ENCODE measurements at regions not wholly inside any gene's neighbourhood (a gene's known extent, or its start where the extent isn't known, plus 50 kb on each side); places are given as distances from the start of the nearest gene placed in this dataset.

DNA sequence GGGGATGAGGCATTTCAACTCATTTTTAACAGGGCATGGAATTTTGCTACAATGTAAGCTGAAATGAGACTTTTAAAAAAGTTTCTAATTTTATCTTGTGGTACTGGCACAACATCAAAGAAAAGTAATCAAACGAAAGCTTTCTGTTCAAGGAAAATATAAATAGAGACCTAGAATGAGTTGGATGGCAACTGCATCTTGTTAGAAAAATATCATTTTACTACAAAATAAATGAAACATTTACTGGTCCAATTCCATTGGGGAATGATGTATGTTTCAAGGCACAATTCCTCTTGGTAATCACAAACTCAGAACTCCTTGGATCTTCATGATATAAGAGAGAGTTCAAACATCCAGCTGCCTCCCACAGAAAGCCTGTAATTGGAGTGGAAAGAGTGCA lies 102.8 kb downstream of the HMHB1 start:
- H4K20me1 ChIP-seq (ENCODE audit: insufficient read depth): no peaks in the 10 kb centered on the region
- H3K27me3 ChIP-seq (ENCODE audit: insufficient read depth, low read depth, low read length): no peaks in the 10 kb centered on the region
- no peak overlapping the region for H3K4me2 ChIP-seq (ENCODE audit: low read length)
- TF ChIP-seq TAF1 (IDR thresholded peaks at IDR 0.05; ENCODE audit: low read depth): no peak
- TF ChIP-seq, protein P1, sequence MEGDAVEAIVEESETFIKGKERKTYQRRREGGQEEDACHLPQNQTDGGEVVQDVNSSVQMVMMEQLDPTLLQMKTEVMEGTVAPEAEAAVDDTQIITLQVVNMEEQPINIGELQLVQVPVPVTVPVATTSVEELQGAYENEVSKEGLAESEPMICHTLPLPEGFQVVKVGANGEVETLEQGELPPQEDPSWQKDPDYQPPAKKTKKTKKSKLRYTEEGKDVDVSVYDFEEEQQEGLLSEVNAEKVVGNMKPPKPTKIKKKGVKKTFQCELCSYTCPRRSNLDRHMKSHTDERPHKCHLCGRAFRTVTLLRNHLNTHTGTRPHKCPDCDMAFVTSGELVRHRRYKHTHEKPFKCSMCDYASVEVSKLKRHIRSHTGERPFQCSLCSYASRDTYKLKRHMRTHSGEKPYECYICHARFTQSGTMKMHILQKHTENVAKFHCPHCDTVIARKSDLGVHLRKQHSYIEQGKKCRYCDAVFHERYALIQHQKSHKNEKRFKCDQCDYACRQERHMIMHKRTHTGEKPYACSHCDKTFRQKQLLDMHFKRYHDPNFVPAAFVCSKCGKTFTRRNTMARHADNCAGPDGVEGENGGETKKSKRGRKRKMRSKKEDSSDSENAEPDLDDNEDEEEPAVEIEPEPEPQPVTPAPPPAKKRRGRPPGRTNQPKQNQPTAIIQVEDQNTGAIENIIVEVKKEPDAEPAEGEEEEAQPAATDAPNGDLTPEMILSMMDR (IDR thresholded peaks at IDR 0.05; ENCODE audit: poor library complexity, severe bottlenecking): no peak
- TF ChIP-seq EP300 (conservative IDR thresholded peaks at IDR 0.05; ENCODE audit: poor library complexity, severe bottlenecking): no peak
- no peak for TF ChIP-seq EZH2 (IDR thresholded peaks at IDR 0.05; ENCODE audit: borderline replicate concordance, insufficient read depth, low read length, poor library complexity, severe bottlenecking)
- no peak for TF ChIP-seq POLR2AphosphoS5 (IDR thresholded peaks at IDR 0.05)
- TF ChIP-seq, protein P2, sequence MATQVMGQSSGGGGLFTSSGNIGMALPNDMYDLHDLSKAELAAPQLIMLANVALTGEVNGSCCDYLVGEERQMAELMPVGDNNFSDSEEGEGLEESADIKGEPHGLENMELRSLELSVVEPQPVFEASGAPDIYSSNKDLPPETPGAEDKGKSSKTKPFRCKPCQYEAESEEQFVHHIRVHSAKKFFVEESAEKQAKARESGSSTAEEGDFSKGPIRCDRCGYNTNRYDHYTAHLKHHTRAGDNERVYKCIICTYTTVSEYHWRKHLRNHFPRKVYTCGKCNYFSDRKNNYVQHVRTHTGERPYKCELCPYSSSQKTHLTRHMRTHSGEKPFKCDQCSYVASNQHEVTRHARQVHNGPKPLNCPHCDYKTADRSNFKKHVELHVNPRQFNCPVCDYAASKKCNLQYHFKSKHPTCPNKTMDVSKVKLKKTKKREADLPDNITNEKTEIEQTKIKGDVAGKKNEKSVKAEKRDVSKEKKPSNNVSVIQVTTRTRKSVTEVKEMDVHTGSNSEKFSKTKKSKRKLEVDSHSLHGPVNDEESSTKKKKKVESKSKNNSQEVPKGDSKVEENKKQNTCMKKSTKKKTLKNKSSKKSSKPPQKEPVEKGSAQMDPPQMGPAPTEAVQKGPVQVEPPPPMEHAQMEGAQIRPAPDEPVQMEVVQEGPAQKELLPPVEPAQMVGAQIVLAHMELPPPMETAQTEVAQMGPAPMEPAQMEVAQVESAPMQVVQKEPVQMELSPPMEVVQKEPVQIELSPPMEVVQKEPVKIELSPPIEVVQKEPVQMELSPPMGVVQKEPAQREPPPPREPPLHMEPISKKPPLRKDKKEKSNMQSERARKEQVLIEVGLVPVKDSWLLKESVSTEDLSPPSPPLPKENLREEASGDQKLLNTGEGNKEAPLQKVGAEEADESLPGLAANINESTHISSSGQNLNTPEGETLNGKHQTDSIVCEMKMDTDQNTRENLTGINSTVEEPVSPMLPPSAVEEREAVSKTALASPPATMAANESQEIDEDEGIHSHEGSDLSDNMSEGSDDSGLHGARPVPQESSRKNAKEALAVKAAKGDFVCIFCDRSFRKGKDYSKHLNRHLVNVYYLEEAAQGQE (IDR thresholded peaks at IDR 0.05; ENCODE audit: borderline replicate concordance): no peak
- no peak for TF ChIP-seq MXI1 (conservative IDR thresholded peaks at IDR 0.05; ENCODE audit: poor library complexity, severe bottlenecking)
- no peak for TF ChIP-seq SMC3 (conservative IDR thresholded peaks at IDR 0.05; ENCODE audit: poor library complexity)
- no peak overlapping the region for H2AFZ ChIP-seq (ENCODE audit: low read depth, low read length)
- H3K36me3 ChIP-seq (ENCODE audit: insufficient read depth, low read length): no peaks in the 10 kb centered on the region
- H3K9ac ChIP-seq (ENCODE audit: low read length): no peak overlapping the region
- H3F3A ChIP-seq (ENCODE audit: insufficient read depth, low read length, poor library complexity, severe bottlenecking): no peaks in the 10 kb centered on the region
- H3K9me3 ChIP-seq (ENCODE audit: low read length): no peaks in the 10 kb centered on the region
- H3K27ac ChIP-seq (ENCODE audit: low read length): no peak overlapping the region
- H3K79me2 ChIP-seq (replicated peaks; ENCODE audit: insufficient read depth, low read length): no peaks in the 10 kb centered on the region
- H3K4me3 ChIP-seq (ENCODE audit: low read length): no peak overlapping the region
- H3K9me2 ChIP-seq (ENCODE audit: insufficient read depth, low read length): no peaks in the 10 kb centered on the region

DNA sequence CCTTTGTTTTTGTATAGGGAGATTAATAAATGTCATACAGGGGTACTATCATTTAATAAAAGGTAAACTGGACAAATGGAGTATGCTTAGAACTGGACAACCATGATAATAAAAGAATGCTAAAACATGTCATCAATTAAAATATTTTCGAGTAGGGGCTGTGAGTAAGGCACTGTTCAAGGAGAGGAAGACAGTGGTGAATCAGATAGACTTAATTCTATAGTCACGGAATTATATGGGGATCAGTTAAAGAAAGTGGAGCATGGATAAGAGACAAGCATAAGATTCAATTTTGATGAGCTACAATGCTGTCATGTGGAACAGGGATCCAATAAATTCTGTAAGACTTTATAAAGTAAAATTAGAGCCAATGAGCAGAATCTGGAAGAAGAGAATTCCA lies 104.5 kb downstream of the HMHB1 start:
- Histone ChIP-seq H3K9me2 (ENCODE audit: insufficient read depth, low read length) (no peaks in the 10 kb centered on the region), H3K79me2 (replicated peaks; ENCODE audit: insufficient read depth, low read length) (no peaks in the 10 kb centered on the region), H3K4me3 (ENCODE audit: low read length) (no peak overlapping the region), H3K27ac (ENCODE audit: low read length) (no peak overlapping the region), H3K27me3 (ENCODE audit: insufficient read depth, low read depth, low read length) (no peaks in the 10 kb centered on the region), H3K9me3 (ENCODE audit: low read length) (no peaks in the 10 kb centered on the region), H4K20me1 (ENCODE audit: insufficient read depth) (no peaks in the 10 kb centered on the region), H3K4me2 (ENCODE audit: low read length) (no peak overlapping the region), H3K36me3 (ENCODE audit: insufficient read depth, low read length) (no peaks in the 10 kb centered on the region), H3F3A (ENCODE audit: insufficient read depth, low read length, poor library complexity, severe bottlenecking) (no peaks in the 10 kb centered on the region), H2AFZ (ENCODE audit: low read depth, low read length) (no peak overlapping the region), H3K9ac (ENCODE audit: low read length) (no peak overlapping the region)
- TF ChIP-seq POLR2AphosphoS5 (IDR thresholded peaks at IDR 0.05) (no peak), EP300 (conservative IDR thresholded peaks at IDR 0.05; ENCODE audit: poor library complexity, severe bottlenecking) (no peak)

DNA sequence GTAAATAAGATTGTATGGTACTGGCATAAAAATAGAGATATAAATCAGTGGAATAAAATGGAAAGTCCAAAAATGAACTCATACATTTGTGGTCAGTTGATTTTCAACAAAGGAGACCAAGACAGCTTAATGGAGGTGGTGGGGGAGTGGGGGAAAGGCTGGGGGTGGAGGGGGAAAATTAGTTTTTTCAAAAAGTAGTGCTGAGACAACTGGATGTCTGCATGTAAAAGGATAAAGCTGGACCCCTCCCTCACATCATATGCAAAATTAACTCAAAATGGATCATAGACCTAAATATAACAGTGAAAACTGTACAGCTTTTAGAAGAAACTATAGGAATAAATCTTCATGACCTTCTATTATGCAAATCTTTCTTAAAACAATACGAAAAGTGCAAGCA lies 107.0 kb downstream of the HMHB1 start:
- H3K9me2 ChIP-seq (ENCODE audit: insufficient read depth, low read length): no peaks in the 10 kb centered on the region

More for the DNA sequence above, 107.0 kb downstream of the HMHB1 start:
- H3K27ac ChIP-seq (ENCODE audit: low read length): no peak overlapping the region
- H3K9ac ChIP-seq (ENCODE audit: low read length): no peak overlapping the region
- H3K4me2 ChIP-seq (ENCODE audit: low read length): no peak overlapping the region
- H2AFZ ChIP-seq (ENCODE audit: low read depth, low read length): no peak overlapping the region
- H3K4me3 ChIP-seq (ENCODE audit: low read length): no peak overlapping the region
- H3K27me3 ChIP-seq (ENCODE audit: insufficient read depth, low read depth, low read length): no peaks in the 10 kb centered on the region
- TF ChIP-seq TAF1 (IDR thresholded peaks at IDR 0.05; ENCODE audit: low read depth) (no peak), EP300 (conservative IDR thresholded peaks at IDR 0.05; ENCODE audit: poor library complexity, severe bottlenecking) (no peak)
- no peaks in the 10 kb centered on the region for H4K20me1 ChIP-seq (ENCODE audit: insufficient read depth)
- H3K9me3 ChIP-seq (ENCODE audit: low read length): no peaks in the 10 kb centered on the region
- no peaks in the 10 kb centered on the region for H3K36me3 ChIP-seq (ENCODE audit: insufficient read depth, low read length)
- no peaks in the 10 kb centered on the region for H3K79me2 ChIP-seq (replicated peaks; ENCODE audit: insufficient read depth, low read length)
- H3F3A ChIP-seq (ENCODE audit: insufficient read depth, low read length, poor library complexity, severe bottlenecking): no peaks in the 10 kb centered on the region

All from neural cell (in vitro differentiated cells).